Keratinocyte (primary cell): ENCODE measurements at regions not wholly inside any gene's neighbourhood (a gene's known extent, or its start where the extent isn't known, plus 50 kb on each side); places are given as distances from the start of the nearest gene placed in this dataset.

Experiments used
- DNase-seq: peaks from one replicate; pipeline ENCODE4 v3.0.0-alpha.2; 2011; ENCODE audit warnings: low read depth, missing footprints, low spot score
- FAIRE-seq: peaks from 2 replicates; lab custom pipeline; 2011; peaks lifted over from hg19 to GRCh38; lab: Jason Lieb, UNC
- H2AFZ ChIP-seq: 2 replicates; pipeline ENCODE4 v1.6.0; 2012; ENCODE audit warnings: low read length, control low read depth, inconsistent platforms; ENCODE audit not compliant: control insufficient read depth
- H3K27ac ChIP-seq: 2 replicates; pipeline ENCODE4 v1.5.1; 2011; ENCODE audit warnings: low read length; ENCODE audit not compliant: control insufficient read depth, insufficient read depth
- H3K27me3 ChIP-seq: 3 replicates; pipeline ENCODE4 v1.6.0; 2011; ENCODE audit warnings: low read length; ENCODE audit not compliant: control insufficient read depth, insufficient read depth; ENCODE audit errors: extremely low read depth
- H3K36me3 ChIP-seq, 2 experiments: 2 replicates in 1 of 2; 3 replicates in 1 of 2; pipeline ENCODE4 v1.5.1; 2011; ENCODE audit warnings: low read length in 2 of 2, mild to moderate bottlenecking in 1 of 2; ENCODE audit not compliant: control insufficient read depth in 2 of 2, insufficient read depth in 2 of 2; ENCODE audit errors: extremely low read depth in 1 of 2
- H3K4me1 ChIP-seq: 3 replicates; pipeline ENCODE4 v1.5.1; 2011; ENCODE audit warnings: low read length; ENCODE audit not compliant: control insufficient read depth, insufficient read depth; ENCODE audit errors: extremely low read depth
- H3K4me2 ChIP-seq: 3 replicates; pipeline ENCODE4 v1.6.0; 2011; ENCODE audit warnings: low read depth, low read length; ENCODE audit not compliant: control insufficient read depth, insufficient read depth; ENCODE audit errors: extremely low read depth
- H3K4me3 ChIP-seq, 3 experiments: fragments of 200-600 bp in 1 of 3; sonication (generic) in 1 of 3; 2 replicates in 2 of 3; 3 replicates in 1 of 3; pipeline ENCODE4 v1.5.1; 2011 to 2016; ENCODE audit warnings: low read length in 3 of 3, mild to moderate bottlenecking in 3 of 3, control low read depth in 2 of 3, inconsistent platforms in 1 of 3, low read depth in 1 of 3, mixed read lengths in 1 of 3, mixed run types in 1 of 3, moderate library complexity in 1 of 3; ENCODE audit not compliant: control insufficient read depth in 2 of 3, insufficient read depth in 2 of 3; ENCODE audit errors: extremely low read depth in 1 of 3
- H3K79me2 ChIP-seq: 2 replicates; pipeline ENCODE4 v1.6.0; 2012; ENCODE audit warnings: low read length; ENCODE audit not compliant: control insufficient read depth, insufficient read depth
- H3K9ac ChIP-seq: 3 replicates; pipeline ENCODE4 v1.6.0; 2011; ENCODE audit warnings: low read length; ENCODE audit not compliant: control insufficient read depth, insufficient read depth; ENCODE audit errors: extremely low read depth
- H3K9me1 ChIP-seq: 3 replicates; pipeline ENCODE4 v1.6.0; 2011; ENCODE audit warnings: low read length; ENCODE audit not compliant: control insufficient read depth, insufficient read depth; ENCODE audit errors: extremely low read depth
- H3K9me3 ChIP-seq: 2 replicates; pipeline ENCODE4 v1.5.1; 2012; ENCODE audit warnings: low read depth, low read length; ENCODE audit not compliant: control insufficient read depth
- H4K20me1 ChIP-seq: 3 replicates; pipeline ENCODE4 v1.6.0; 2011; ENCODE audit warnings: low read length; ENCODE audit not compliant: control insufficient read depth, insufficient read depth; ENCODE audit errors: extremely low read depth
- CTCF ChIP-seq, 3 experiments: IDR thresholded peaks in 1 of 3; conservative IDR thresholded peaks in 1 of 3; optimal IDR thresholded peaks in 1 of 3; 2 replicates in 2 of 3; 3 replicates in 1 of 3; pipeline versions ENCODE3 to v1.5.1; 2011; ENCODE audit warnings: low read length in 3 of 3, mild to moderate bottlenecking in 3 of 3, moderate library complexity in 2 of 3, control low read depth in 1 of 3, inconsistent platforms in 1 of 3; ENCODE audit not compliant: insufficient read depth in 2 of 3; ENCODE audit errors: extremely low read depth in 1 of 3
- EZH2 ChIP-seq: IDR thresholded peaks from one replicate; pipeline ENCODE4 v1.6.1; 2012; ENCODE audit warnings: inconsistent platforms, mild to moderate bottlenecking, low read length, moderate library complexity
- dilution Hi-C: fragments of 300-500 bp; cut with MboI; formaldehyde crosslinking; loops from one replicate; pipeline ENCODE4 v1.7.0; 2020; ENCODE audit warnings: low sequenced_read_pairs; ENCODE audit not compliant: extremely low pct_ligation_motif_present

GRCh38 chr13:85640727-85641126 is 158.5 kb downstream of the SLITRK6 start:
- TF ChIP-seq EZH2 = no peak
- no peak for TF ChIP-seq CTCF (optimal IDR thresholded peaks at IDR 0.05 in 1 of 3, IDR thresholded peaks at IDR 0.05 in 1 of 3, conservative IDR thresholded peaks at IDR 0.05 in 1 of 3; ENCODE audit: extremely low read depth in 1 of 3, insufficient read depth in 2 of 3, low read length in 3 of 3)
- DNase-seq = no peak
- Histone ChIP-seq H3K27me3 (no peaks in the 10 kb centered on the region), H3K36me3 (no peaks in the 10 kb centered on the region), H3K9me1 (no peaks in the 10 kb centered on the region), H3K4me2 (no peak overlapping the region), H3K9ac (no peak overlapping the region), H3K4me3 (no peak overlapping the region), H3K79me2 (no peaks in the 10 kb centered on the region), H3K4me1 (no peaks in the 10 kb centered on the region), H3K9me3 (no peaks in the 10 kb centered on the region), H3K27ac (no peak overlapping the region), H2AFZ (no peak overlapping the region), H4K20me1 (no peaks in the 10 kb centered on the region)
- FAIRE-seq = no peak
- dilution Hi-C loops = no loop called here

- no peaks in the 10 kb centered on the region for H3K4me1 ChIP-seq
- H3K79me2 ChIP-seq = no peaks in the 10 kb centered on the region
- no peaks in the 10 kb centered on the region for H4K20me1 ChIP-seq
- H3K9me1 ChIP-seq = no peaks in the 10 kb centered on the region
- H3K4me2 ChIP-seq = no peak overlapping the region
- H3K36me3 ChIP-seq = no peaks in the 10 kb centered on the region
- no peak overlapping the region for H3K4me3 ChIP-seq
- TF ChIP-seq EZH2 = no peak
- no peak for TF ChIP-seq CTCF (optimal IDR thresholded peaks at IDR 0.05 in 1 of 3, IDR thresholded peaks at IDR 0.05 in 1 of 3, conservative IDR thresholded peaks at IDR 0.05 in 1 of 3; ENCODE audit: extremely low read depth in 1 of 3, insufficient read depth in 2 of 3, low read length in 3 of 3)
- no peak overlapping the region for H2AFZ ChIP-seq
- H3K9ac ChIP-seq = no peak overlapping the region
- no peaks in the 10 kb centered on the region for H3K9me3 ChIP-seq
- no peaks in the 10 kb centered on the region for H3K27me3 ChIP-seq
- dilution Hi-C loops = no loop called here
- no peak for DNase-seq
- H3K27ac ChIP-seq = no peak overlapping the region
- no peak for FAIRE-seq
Observed at GRCh38 chr13:85638815-85639393, 160.3 kb downstream of the SLITRK6 start.
